ENCODE measurements at regions not wholly inside any gene's neighbourhood (a gene's known extent, or its start where the extent isn't known, plus 50 kb on each side); places are given as distances from the start of the nearest gene placed in this dataset.

- TF ChIP-seq CTCF (IDR thresholded peaks at IDR 0.05), result no peak
- no peak for TF ChIP-seq POLR2A (IDR thresholded peaks at IDR 0.05)
These were observed 363.3 kb downstream of the MBD2 start for GRCh38 chr18:53861185-53861584.
